Common myeloid progenitor, CD34-positive (primary cell): ENCODE measurements at regions not wholly inside any gene's neighbourhood (a gene's known extent, or its start where the extent isn't known, plus 50 kb on each side); places are given as distances from the start of the nearest gene placed in this dataset.

Experiments used
- CTCF ChIA-PET: fragments of 350-600 bp; sonication (Branson Sonifier 250); formaldehyde crosslinking; loops from one replicate; lab custom pipeline; 2021; ENCODE audit warnings: antibody characterized with exemption; lab: Charles Lee
- POLR2A ChIA-PET: fragments of 350-600 bp; sonication (Branson Sonifier 250); formaldehyde crosslinking; loops from one replicate; lab custom pipeline; 2021; ENCODE audit warnings: antibody characterized with exemption; lab: Charles Lee
- DNase-seq, 3 donors: peaks; one replicate each; pipeline versions ENCODE4 v3.0.0 to v3.0.0-alpha.2; 2013
- H3K27ac ChIP-seq, 2 experiments: 1 replicate in 1 of 2; 2 replicates in 1 of 2; pipeline ENCODE4 v1.7.0; 2013; ENCODE audit warnings: inconsistent platforms in 2 of 2, low read length in 2 of 2, mild to moderate bottlenecking in 2 of 2, low read depth in 1 of 2, moderate library complexity in 1 of 2; ENCODE audit not compliant: severe bottlenecking in 2 of 2, insufficient read depth in 1 of 2, poor library complexity in 1 of 2
- H3K27me3 ChIP-seq, 5 experiments: replicated peaks in 2 of 5; 1 replicate in 3 of 5; 2 replicates in 2 of 5; pipeline versions ENCODE4 v1.6.1 to v1.7.0; 2013; ENCODE audit warnings: low read length in 4 of 5, mild to moderate bottlenecking in 2 of 5, moderate library complexity in 2 of 5, inconsistent platforms in 1 of 5; ENCODE audit not compliant: insufficient read depth in 5 of 5, control insufficient read depth in 4 of 5
- H3K36me3 ChIP-seq, 4 experiments: 1 replicate in 2 of 4; 2 replicates in 2 of 4; pipeline versions ENCODE4 v1.6.1 to v1.7.0; 2013; ENCODE audit warnings: low read length in 3 of 4, control low read depth in 1 of 4, mild to moderate bottlenecking in 1 of 4; ENCODE audit not compliant: control insufficient read depth in 4 of 4, insufficient read depth in 4 of 4
- H3K4me1 ChIP-seq, 4 experiments: 1 replicate in 3 of 4; 2 replicates in 1 of 4; pipeline versions ENCODE4 v1.6.1 to v1.7.1; 2013; ENCODE audit warnings: low read length in 3 of 4, mild to moderate bottlenecking in 3 of 4, control low read depth in 1 of 4, inconsistent platforms in 1 of 4, moderate library complexity in 1 of 4; ENCODE audit not compliant: control insufficient read depth in 4 of 4, insufficient read depth in 4 of 4; ENCODE audit errors: control extremely low read depth in 1 of 4
- H3K4me3 ChIP-seq, 7 experiments: 1 replicate in 4 of 7; 2 replicates in 3 of 7; pipeline versions ENCODE4 v1.5.1 to v1.7.0; 2013; ENCODE audit warnings: mild to moderate bottlenecking in 7 of 7, low read length in 6 of 7, moderate library complexity in 6 of 7, inconsistent platforms in 2 of 7, low read depth in 2 of 7, control low read depth in 1 of 7; ENCODE audit not compliant: insufficient read depth in 4 of 7, control insufficient read depth in 1 of 7; ENCODE audit errors: extremely low read depth in 1 of 7
- H3K9me3 ChIP-seq, 5 experiments: 1 replicate in 4 of 5; 2 replicates in 1 of 5; pipeline versions ENCODE4 v1.6.1 to v1.7.1; 2013; ENCODE audit warnings: low read length in 4 of 5, mild to moderate bottlenecking in 2 of 5, inconsistent platforms in 1 of 5, low read depth in 1 of 5, moderate library complexity in 1 of 5; ENCODE audit not compliant: control insufficient read depth in 4 of 5, insufficient read depth in 2 of 5; ENCODE audit errors: control extremely low read depth in 1 of 5
- WGBS: methylation state at CpG from one replicate; pipeline ENCODE4 v1.1.5; 2013; ENCODE audit not compliant: insufficient coverage; 5-methylcytosine and 5-hydroxymethylcytosine counted together

- H3K27ac ChIP-seq = no peak overlapping the region
- WGBS = 86% methylated on average over 7 of the region's 9 CpGs
- ChIA-PET POLR2A (no interaction called here), CTCF (no interaction called here)
- no peak for DNase-seq
- H3K4me1 ChIP-seq = no peaks in the 10 kb centered on the region
- no peaks in the 10 kb centered on the region for H3K36me3 ChIP-seq
- H3K4me3 ChIP-seq = no peak overlapping the region
- no peaks in the 10 kb centered on the region for H3K27me3 ChIP-seq
- H3K9me3 ChIP-seq = peaks cover 0 to 6% (median 3%) of the 10 kb centered on the region in 5 experiments
These were observed 825.6 kb downstream of the TBC1D22A start for GRCh38 chr22:47587861-47588577.

- Histone ChIP-seq H3K36me3 (no peaks in the 10 kb centered on the region), H3K27me3 (no peaks in the 10 kb centered on the region), H3K4me1 (no peaks in the 10 kb centered on the region), H3K4me3 (no peak overlapping the region), H3K9me3 (peaks cover 0 to 8% (median 5%) of the 10 kb centered on the region in 5 experiments), H3K27ac (no peak overlapping the region)
- WGBS = 94% methylated on average over 6 of the region's 7 CpGs
- CTCF ChIA-PET = no interaction called here
- POLR2A ChIA-PET = no interaction called here
- no peak for DNase-seq
These were observed 824.9 kb downstream of the TBC1D22A start for GRCh38 chr22:47587361-47587760.

- POLR2A ChIA-PET = no interaction called here
- no peak for DNase-seq
- 79% methylated on average over 4 of the region's 6 CpGs for WGBS
These were observed 824.5 kb downstream of the TBC1D22A start for GRCh38 chr22:47586946-47587345.

GRCh38 chr22:47586038-47586437 is 823.6 kb downstream of the TBC1D22A start:
- peaks cover 0 to 9% (median 5%) of the 10 kb centered on the region in 5 experiments for H3K9me3 ChIP-seq
- ChIA-PET POLR2A (no interaction called here), CTCF (no interaction called here)
- no peak overlapping the region for H3K27ac ChIP-seq
- no peak overlapping the region for H3K4me3 ChIP-seq
- WGBS = no CpG with 5 or more reads among the region's 3 CpGs
- no peaks in the 10 kb centered on the region for H3K4me1 ChIP-seq
- H3K36me3 ChIP-seq = no peaks in the 10 kb centered on the region
- H3K27me3 ChIP-seq = no peaks in the 10 kb centered on the region
- no peak for DNase-seq

More at GRCh38 chr22:47586946-47587345, 824.5 kb downstream of the TBC1D22A start:
- Histone ChIP-seq H3K27ac (no peak overlapping the region), H3K4me3 (no peak overlapping the region), H3K4me1 (no peaks in the 10 kb centered on the region), H3K27me3 (no peaks in the 10 kb centered on the region), H3K36me3 (no peaks in the 10 kb centered on the region), H3K9me3 (peaks cover 0 to 9% (median 5%) of the 10 kb centered on the region in 5 experiments)
- CTCF ChIA-PET = no interaction called here

DNA sequence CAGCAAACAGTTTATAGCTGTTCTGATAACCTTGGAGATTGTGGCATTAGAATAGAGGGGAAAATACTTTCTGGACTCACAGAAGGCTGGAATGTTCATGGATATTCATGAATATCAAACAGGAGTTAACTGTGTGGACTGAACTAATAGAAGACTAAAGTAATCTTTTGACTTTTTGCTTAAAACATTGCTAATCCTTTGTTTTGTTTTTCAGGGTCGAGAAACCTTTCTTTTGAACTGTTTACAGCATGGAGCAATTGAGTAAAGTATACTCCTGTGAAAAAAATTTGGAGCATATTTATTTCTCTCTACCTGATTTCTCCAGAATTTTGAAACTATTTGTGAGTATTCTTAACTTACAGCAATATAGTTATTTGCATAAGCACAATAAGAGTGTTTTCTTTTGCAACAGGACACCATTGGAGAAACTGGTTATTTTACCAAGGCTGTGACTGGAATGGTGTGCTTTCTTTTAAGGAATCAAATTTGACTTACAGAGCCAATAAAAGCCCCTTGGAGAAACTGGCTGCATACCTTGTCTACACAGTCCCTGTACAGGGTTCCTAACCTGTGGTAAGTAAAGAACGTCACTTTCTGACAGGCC is 821.6 kb downstream of the TBC1D22A start:
- ChIA-PET CTCF (no interaction called here), POLR2A (no interaction called here)
- Histone ChIP-seq H3K4me1 (no peaks in the 10 kb centered on the region), H3K36me3 (no peaks in the 10 kb centered on the region), H3K9me3 (peaks cover 0 to 9% (median 5%) of the 10 kb centered on the region in 5 experiments), H3K4me3 (no peak overlapping the region), H3K27ac (no peak overlapping the region), H3K27me3 (no peaks in the 10 kb centered on the region)
- no peak for DNase-seq
- WGBS = no CpG with 5 or more reads among the region's 2 CpGs

DNA sequence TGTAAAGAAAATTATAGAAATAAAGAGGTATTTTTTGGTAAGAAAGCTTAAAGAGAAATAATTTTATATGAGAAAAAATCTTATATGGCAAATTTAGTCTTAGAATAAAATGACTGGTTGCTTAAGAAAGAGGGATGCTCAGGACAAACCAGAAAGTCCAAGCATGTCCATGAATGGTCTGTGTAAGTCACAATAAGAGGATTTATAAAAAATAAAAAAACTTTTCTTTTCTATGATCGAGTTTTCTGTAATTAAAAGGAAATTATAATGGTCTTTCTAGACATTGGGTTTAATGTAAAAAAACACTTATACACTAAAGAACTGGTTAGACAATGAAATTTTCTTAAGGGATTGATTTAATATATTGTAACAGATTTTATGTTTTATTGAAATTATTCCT is 819.6 kb downstream of the TBC1D22A start:
- no CpG with 5 or more reads among the region's 1 CpG for WGBS
- Histone ChIP-seq H3K4me3 (no peak overlapping the region), H3K9me3 (peaks cover 0 to 9% (median 5%) of the 10 kb centered on the region in 5 experiments), H3K4me1 (no peaks in the 10 kb centered on the region), H3K27me3 (no peaks in the 10 kb centered on the region), H3K36me3 (no peaks in the 10 kb centered on the region), H3K27ac (no peak overlapping the region)
- CTCF ChIA-PET = no interaction called here
- POLR2A ChIA-PET = no interaction called here
- no peak for DNase-seq

DNA sequence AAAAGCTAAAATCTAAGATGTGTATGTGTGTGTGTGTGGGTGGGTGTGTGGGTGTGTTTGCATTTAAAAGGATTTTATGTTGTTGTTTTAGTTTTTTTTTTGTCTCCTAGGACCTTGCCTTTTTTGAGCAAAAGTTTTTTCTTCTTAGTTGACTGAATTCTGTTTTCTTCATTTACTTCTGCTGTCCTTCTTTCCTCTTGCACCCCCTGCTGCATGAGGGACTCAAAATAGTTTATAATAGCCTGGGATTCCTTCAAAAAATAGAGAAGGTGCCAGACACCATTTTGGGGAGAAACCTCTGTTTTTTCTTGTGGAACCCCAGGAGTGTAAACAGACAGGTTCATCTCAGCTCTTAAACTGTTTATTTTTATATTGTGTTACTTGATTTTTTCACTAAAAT is 817.7 kb downstream of the TBC1D22A start:
- no peak for DNase-seq
- ChIA-PET POLR2A (no interaction called here), CTCF (no interaction called here)
- Histone ChIP-seq H3K4me3 (no peak overlapping the region), H3K4me1 (no peaks in the 10 kb centered on the region), H3K36me3 (no peaks in the 10 kb centered on the region), H3K27ac (no peak overlapping the region), H3K9me3 (peaks cover 0 to 9% (median 2%) of the 10 kb centered on the region in 5 experiments), H3K27me3 (no peaks in the 10 kb centered on the region)
